Fibroblast of villous mesenchyme (primary cell): ENCODE measurements at regions not wholly inside any gene's neighbourhood (a gene's known extent, or its start where the extent isn't known, plus 50 kb on each side); places are given as distances from the start of the nearest gene placed in this dataset.

Experiments used
- DNase-seq: peaks from one replicate; pipeline ENCODE4 v3.0.0-alpha.2; 2010; ENCODE audit warnings: low read depth
- H3K4me3 ChIP-seq: 2 replicates; pipeline ENCODE4 v1.5.1; 2011; ENCODE audit warnings: low read depth, mild to moderate bottlenecking, low read length
- CTCF ChIP-seq: IDR thresholded peaks from 2 replicates; pipeline ENCODE4 v1.5.1; 2012; ENCODE audit warnings: low read depth, mild to moderate bottlenecking, low read length; ENCODE audit not compliant: insufficient read depth

- no peak for TF ChIP-seq CTCF
- no peak for DNase-seq
- H3K4me3 ChIP-seq: no peak overlapping the region
These were observed 488.1 kb upstream of the ADAMTS16 start for GRCh38 chr5:4651806-4652565.

- DNase-seq: no peak
- TF ChIP-seq CTCF: no peak
- H3K4me3 ChIP-seq: no peak overlapping the region
These were observed 486.7 kb upstream of the ADAMTS16 start for GRCh38 chr5:4653475-4653874.

DNA sequence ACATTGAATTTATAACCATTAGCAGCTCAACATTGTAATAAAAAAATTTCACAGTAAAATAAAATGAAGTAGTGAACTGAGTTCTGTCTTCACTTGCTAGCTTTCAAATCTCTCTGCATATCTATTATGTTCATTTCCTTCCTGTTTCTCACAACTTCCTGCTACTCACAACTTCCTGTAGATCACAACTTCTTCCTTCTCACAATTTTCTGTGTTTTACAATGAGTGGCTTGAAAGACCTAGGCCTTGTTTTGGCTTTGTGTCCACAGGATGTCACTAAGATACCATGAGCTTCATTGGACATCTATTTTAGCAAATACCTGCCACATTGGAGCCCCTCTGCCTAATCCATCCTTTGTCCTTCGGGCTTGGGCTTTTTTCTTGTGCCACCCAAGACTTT lies 480.3 kb upstream of the ADAMTS16 start:
- no peak overlapping the region for H3K4me3 ChIP-seq
- no peak for DNase-seq
- no peak for TF ChIP-seq CTCF

DNA sequence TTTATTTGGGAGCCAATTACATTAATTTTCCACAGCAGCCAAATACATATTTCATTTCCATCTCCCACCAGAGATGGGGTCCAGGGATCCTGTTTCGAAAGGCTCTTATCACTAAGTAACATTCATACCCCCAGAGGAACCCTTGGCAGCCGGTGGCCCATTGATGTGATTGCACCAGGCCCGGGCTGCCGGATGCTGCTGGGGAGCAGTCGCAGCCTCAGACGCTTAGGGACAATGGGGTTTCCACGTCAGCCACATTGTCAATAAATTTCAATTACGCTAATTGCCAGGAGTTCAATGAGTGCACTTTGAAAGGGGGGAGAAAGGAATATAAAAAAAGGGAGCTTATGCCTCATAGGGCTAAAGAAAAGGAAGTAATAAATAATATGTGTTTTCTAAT lies 478.8 kb upstream of the ADAMTS16 start:
- H3K4me3 ChIP-seq: no peak overlapping the region
- TF ChIP-seq CTCF: no peak
- DNase-seq: no peak

DNA sequence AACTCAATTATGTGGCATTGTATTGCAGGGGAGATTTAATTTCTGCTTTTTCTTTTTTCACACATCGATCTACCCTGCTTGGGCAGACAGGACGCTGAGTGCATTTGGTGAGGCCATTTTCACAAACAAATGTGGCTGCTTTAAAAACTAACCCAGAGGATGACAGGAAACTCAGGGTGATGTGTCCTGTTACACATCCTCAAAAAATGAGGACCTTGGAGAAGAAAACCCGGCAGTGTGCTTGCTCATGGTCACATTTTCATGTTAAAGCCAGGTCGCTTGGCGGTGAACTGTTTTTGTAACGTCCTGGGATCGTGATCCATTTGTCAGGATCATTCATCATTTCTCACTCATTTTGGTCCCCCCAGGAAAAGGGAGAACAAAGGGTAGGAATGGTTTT lies 478.3 kb upstream of the ADAMTS16 start:
- DNase-seq: no peak
- H3K4me3 ChIP-seq: no peak overlapping the region

DNA sequence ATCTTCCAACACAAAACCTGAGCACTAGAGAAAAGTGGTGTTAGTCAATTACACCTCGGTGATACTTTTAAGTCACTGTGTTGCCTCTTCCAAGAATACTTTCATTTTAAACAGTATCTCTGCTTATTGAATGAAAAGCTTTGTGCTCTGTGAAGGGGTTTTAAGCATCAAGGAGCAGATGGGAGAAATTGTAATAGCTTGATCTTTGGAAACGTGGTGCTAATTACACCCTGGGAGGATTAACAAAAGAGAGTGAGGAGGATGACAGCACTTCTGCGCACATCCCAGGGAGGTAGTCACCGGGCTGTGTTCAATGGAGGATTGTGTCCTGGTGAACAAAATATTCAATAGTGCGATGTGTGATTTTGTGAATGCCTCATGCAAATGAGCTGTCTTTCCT lies 477.4 kb upstream of the ADAMTS16 start:
- no peak for TF ChIP-seq CTCF
- no peak for DNase-seq
- H3K4me3 ChIP-seq: no peak overlapping the region

More for the DNA sequence above, 478.3 kb upstream of the ADAMTS16 start:
- no peak for TF ChIP-seq CTCF

GRCh38 chr5:4665911-4666310 lies 474.2 kb upstream of the ADAMTS16 start:
- DNase-seq: no peak
- no peak for TF ChIP-seq CTCF
- no peak overlapping the region for H3K4me3 ChIP-seq
